ENCODE measurements at regions not wholly inside any gene's neighbourhood (a gene's known extent, or its start where the extent isn't known, plus 50 kb on each side); places are given as distances from the start of the nearest gene placed in this dataset.
A peak's percentile ranks its signal among the peaks of the same experiment; 100 is the strongest.

DNA sequence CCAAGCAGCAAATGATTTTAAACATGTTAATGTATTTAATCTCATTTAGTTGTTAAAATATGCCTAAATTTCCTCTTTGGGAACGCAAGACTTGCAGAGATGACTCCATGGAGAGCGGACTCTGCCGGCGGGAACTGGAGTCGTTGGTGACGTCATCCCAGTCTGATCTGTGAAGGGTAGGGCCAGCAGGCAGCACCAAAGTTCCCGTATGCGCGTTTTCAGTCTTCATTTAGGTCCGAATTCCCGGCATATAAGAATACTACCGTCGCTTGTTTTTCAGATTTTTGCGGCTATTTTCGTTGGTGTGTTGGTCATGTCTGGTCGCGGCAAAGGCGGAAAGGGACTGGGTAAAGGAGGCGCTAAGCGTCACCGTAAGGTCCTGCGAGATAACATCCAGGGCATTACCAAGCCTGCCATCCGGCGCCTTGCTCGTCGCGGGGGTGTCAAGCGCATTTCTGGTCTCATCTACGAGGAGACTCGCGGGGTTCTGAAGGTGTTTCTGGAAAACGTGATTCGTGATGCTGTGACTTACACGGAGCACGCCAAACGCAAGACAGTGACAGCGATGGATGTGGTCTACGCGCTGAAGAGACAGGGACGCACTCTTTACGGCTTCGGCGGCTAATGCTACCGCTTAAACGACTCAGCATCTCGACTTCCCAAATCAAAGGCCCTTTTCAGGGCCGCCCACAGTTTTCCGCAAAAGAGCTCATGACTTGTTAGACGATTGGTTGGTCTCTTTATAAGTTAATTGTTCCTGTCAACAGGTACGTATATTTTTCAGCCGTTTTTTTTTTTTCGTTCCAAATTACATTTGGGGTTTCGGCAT, 117.3 kb downstream of the HFE start:
- DNase-seq (ENCODE audit: low read depth, low spot score), result peak; percentile 100
- in situ Hi-C loops (cut with HindIII; ENCODE audit: low pct_unique_long_range_greater_than_20kb, low sequenced_read_pairs), result no loop called here

DNA sequence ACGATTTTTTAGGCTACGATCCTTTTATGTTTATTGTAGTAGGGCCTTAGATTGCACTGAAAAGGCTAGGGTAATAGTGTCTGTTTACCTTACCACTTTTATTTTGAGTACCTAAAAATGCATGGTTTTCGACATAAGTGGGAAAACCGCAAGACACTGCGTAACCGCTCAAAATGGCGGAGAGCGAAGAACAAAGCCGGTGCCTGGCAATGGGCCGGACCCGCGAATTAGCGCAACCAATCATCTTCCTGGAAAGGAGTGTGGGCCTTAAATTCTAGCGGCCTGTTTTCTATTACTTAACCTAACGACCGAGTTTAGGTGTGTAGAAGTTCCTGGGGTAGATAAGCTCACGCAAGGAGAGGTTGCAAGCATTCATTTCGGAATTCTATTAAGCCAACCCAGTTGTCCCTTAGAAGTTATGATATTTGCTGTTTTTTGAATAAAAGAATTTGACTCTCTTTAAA, 118.0 kb downstream of the HFE start:
- in situ Hi-C loops (cut with HindIII; ENCODE audit: low pct_unique_long_range_greater_than_20kb, low sequenced_read_pairs), result no loop called here
- DNase-seq (ENCODE audit: low read depth, low spot score), result peak; percentile 94

DNA sequence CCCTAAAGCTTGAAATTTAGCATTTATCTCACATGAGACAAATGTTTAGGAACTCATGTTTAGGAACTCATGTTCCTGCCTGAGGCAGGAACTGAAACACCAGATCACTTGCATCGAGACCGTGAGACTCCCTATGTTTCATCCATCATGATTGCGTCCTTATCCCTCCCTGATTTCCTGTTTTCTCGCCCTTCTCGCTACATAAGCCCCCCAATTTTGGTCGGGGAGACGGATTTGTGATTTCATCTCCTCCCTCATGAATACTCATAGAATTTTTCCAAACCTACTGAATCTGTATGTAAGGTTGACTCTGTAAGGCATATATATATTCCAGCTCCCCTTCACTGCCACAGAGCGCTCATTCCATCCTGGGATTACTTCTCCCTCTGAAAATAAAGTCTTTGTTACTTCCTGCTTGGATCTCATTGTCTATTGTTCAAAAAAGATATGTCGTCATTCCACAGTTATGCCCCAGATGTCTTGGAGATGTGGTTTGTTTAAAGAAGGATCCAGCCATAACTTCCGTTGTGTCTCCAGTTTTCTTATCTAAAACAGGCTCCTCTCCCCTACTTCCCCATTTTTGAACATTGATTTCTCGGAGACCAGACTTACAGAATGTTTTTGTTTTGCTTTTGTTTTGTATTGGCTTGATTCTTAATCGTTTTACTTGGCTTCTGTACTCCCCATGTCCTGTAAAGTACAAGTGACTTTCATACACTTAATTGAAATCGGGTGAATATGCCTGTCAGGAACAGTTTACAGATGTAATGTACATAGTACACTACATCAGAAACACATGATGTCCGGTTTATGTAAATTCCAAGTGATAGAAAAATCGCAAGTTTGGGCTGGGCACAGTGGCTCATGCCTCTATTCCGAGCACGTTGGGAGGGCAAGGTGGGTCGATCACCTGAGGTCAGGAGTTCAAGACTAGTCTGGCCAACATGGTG, 118.7 kb downstream of the HFE start:
- DNase-seq (ENCODE audit: low read depth, low spot score), result peak; percentile 94

DNA sequence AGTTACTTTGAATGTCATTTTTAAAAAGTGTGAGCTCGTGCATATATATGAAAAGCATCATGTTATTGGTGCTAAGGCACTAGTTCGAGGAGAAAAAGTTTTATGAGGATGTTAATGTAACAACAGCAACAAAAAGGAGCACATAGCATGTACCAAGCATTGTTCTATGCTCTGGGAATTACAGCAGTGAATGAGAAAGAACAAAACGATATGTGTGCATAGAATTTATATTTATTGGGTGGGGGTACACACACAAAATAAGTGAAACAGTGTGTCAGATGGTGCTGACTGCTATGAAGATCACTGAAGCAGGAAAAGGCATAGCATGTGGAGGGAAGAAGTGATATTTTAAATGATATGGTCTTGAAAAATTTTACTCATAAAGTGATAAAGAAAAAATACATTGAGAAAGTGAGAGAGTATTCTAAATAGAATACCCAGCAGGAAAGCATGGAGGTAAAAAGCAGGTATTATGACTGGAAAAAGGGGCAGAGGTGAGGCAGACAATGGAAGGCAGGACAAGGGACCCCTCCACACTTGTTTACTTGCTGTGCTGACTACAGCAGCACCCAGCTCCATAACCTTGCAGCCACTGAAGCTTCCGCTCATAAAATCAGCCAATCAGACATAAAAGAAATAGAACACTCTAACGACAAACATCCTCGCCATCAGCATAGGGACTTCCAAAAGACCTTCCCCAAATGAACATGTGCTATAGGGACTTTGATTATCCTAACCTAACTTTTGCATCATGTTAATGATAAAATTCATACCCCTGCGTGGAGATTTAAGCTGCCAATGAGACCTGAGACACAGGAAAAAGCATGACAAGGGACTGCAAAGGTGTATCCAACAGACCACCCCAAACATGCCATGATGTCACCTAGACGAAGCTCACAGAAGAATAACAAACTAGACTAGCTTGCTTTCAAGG, 119.9 kb downstream of the HFE start:
- no peak for DNase-seq (ENCODE audit: low read depth, low spot score)
- in situ Hi-C loops (cut with HindIII; ENCODE audit: low pct_unique_long_range_greater_than_20kb, low sequenced_read_pairs), result no loop called here

More for the DNA sequence above, 118.7 kb downstream of the HFE start:
- in situ Hi-C loops (cut with HindIII; ENCODE audit: low pct_unique_long_range_greater_than_20kb, low sequenced_read_pairs), result no loop called here

DNA sequence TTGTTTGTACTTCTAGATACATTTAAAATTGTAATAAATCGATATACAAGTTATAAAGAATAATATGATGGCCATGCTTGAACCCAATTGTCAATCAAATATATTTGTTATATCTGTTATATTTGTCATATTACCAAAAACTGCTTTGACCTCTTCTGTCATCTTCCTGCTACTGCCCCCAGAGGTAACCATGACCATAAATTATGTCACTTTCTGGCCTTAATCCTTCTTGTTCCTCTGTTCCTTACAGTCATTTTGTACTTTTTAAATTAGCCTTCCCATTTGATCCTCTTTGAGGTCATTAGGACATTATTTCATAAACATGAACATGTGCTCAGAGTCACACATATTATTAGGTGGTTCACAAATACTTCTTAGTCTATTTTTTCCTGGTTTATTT, 124.7 kb downstream of the HFE start:
- in situ Hi-C loops (cut with HindIII; ENCODE audit: low pct_unique_long_range_greater_than_20kb, low sequenced_read_pairs), result no loop called here

DNA sequence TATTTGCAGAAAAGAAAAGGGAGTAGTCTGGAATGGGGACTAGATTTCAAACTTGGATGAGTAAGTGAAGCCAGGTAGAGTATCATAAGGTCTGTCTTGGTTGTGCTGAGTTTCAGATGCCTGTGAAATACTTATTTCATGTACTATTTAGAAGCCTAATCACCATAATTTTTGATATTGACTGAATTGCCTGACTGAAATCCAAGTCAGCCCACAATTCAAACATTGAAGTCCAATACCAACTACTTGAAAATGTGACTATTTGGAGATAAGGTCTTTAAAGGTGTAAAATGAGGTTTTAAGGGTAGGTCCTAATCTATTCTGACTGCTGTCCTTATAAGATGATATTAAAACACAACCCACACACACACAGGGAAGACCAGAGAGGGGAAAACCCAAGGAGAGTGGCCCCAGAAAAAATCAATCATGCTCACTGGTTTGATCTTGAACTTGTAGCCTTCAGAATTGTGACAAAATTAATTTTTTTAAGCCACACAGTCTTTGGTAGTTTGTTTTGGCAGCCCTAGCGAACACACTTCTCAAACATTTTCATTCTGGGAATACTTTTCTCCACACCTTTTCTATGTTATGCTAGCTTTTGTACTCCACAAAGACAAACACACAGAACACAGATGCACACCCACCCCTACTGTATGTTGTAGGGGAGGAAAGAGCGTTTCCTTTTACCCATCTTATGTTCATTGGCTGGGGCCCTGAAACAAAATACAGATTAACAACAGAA, 126.3 kb downstream of the HFE start:
- DNase-seq (ENCODE audit: low read depth, low spot score), result no peak
- in situ Hi-C loops (cut with HindIII; ENCODE audit: low pct_unique_long_range_greater_than_20kb, low sequenced_read_pairs), result no loop called here

More for the DNA sequence above, 124.7 kb downstream of the HFE start:
- no peak for DNase-seq (ENCODE audit: low read depth, low spot score)

DNA sequence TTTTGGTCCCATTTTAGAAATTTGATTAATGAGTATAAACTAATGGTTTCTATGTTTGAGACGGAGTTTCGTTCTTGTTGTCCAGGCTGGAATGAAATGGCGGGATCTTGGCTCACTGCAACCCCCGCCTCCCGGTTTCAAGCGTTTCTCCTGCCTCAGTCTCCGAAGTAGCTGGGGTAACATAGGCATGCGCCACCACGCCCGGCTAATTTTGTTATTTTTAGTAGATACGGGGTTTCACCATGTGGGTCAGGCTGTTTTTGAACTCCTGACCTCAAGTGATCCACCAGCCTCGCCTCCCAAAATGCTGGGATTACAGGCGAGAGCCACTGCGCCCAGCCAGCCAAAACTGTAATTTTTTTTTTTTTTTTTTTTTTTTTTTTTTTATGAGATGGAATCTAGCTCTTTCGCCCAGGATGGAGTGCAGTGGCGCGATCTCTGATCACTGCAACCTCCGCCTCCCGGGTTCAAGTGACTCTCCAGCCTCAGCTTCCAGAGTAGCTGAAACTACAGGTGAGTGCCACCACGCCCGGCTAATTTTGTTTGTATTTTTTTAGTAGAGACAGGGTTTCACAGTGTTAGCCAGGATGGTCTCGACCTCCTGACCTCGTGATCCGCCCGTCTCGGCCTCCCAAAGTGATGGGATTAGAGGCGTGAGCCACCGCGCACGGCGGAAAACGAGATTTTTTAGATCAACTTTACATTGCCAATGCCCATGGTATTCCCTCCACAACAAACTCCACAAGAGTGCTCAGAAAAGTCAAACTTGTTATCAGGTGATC, 127.8 kb downstream of the HFE start:
- DNase-seq (ENCODE audit: low read depth, low spot score), result no peak
- in situ Hi-C loops (cut with HindIII; ENCODE audit: low pct_unique_long_range_greater_than_20kb, low sequenced_read_pairs), result no loop called here

DNA sequence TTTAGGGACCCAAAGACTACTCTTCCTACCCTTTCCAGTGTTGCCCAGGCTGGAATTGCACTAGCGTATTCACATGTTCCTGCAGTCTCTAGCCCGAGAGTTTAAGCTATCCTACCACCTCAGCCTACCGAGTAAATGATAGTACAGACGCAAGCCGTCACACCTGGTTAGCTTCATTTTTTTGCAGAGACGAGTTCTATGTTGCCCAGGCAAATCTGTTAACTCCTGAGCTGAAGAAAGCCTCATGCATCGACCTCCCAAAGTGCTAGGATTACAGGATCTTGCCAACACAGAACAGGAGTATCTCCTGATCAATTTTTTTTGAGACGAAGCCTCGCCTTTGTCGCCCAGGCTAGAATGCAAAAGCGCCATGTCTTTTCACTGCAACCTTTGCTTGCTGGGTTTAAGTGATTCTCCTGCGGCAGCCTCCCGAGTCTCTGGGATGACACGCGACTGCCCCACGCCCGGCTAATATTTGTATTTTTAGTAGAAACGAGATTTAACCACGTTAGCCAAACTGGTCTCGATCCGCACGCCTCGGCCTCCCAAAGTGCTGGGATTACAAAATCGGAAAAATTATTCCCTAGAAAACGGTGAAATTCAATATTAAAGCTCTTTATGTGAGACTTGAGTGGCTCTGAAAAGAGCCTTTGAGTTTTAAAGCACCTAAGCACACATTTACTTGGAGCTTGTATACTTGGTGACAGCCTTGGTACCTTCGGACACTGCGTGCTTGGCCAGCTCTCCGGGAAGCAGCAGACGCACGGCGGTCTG, 128.5 kb downstream of the HFE start:
- in situ Hi-C loops (cut with HindIII; ENCODE audit: low pct_unique_long_range_greater_than_20kb, low sequenced_read_pairs), result no loop called here
- DNase-seq (ENCODE audit: low read depth, low spot score), result no peak

DNA sequence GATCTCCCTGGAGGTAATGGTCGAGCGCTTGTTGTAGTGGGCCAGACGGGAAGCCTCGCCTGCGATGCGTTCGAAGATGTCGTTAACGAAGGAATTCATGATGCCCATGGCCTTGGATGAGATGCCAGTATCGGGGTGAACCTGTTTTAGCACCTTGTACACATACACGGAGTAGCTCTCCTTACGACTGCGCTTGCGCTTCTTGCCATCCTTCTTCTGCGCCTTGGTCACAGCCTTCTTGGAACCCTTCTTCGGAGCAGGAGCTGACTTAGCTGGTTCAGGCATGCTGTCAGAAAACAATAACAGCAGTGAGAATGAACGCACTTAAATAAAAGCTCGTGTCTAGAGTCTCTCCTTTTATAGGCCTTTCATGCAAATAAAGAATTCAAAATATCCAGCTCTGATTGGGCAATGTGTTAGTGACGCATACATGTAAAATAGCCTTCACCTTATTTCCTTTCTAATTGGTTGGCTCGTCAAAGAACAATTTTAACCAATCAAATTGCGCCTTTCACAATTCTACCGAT, 129.2 kb downstream of the HFE start:
- in situ Hi-C loops (cut with HindIII; ENCODE audit: low pct_unique_long_range_greater_than_20kb, low sequenced_read_pairs), result no loop called here
- peak; percentile 84 for DNase-seq (ENCODE audit: low read depth, low spot score)

DNA sequence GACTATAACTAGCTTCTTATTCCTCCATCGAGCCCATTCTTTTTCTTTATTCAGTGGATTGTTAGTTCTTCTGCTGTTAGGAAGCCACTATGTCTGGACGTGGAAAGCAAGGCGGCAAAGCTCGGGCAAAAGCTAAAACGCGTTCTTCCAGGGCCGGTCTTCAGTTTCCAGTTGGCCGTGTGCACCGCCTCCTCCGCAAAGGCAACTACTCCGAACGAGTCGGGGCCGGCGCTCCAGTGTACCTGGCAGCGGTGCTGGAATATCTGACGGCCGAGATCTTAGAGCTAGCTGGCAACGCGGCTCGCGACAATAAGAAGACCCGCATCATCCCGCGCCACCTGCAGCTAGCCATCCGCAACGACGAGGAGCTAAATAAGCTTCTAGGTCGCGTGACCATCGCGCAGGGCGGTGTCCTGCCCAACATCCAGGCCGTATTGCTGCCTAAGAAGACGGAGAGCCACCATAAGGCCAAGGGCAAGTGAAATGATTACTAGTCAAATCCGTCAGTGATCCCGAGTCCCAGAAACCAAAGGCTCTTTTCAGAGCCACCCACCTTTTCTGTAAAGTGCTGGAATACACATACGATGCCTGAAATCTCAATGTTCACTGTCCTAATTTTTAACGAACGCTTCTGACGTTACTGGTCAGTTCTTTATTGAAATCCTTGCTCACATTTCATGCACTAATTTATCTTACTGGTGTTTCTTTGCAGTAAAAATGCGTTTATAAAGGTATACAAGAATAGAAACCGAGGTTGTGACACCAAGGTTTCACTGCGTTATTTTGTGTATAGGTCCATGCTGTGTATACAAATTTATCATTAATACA, 129.9 kb downstream of the HFE start:
- peak; percentile 69 for DNase-seq (ENCODE audit: low read depth, low spot score)
- in situ Hi-C loops (cut with HindIII; ENCODE audit: low pct_unique_long_range_greater_than_20kb, low sequenced_read_pairs), result no loop called here

DNA sequence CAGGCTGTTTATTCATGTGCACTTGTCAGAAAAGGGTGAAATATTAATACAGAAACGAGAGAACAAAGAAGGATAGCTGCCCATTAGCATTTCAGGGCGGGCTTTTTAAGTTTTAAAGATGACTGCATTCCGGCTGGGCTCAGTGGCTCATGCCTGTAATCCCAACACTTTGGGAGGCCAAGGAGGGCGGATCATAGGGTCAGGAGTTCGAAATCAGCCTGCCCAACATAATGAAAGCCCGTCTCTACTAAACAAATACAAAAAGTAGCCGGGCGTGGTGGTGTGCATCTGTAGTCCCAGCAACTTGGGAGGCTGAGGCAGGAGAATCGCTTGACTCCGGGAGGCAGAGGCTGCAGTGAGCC, 130.5 kb downstream of the HFE start:
- in situ Hi-C loops (cut with HindIII; ENCODE audit: low pct_unique_long_range_greater_than_20kb, low sequenced_read_pairs), result no loop called here
- DNase-seq (ENCODE audit: low read depth, low spot score), result no peak

DNA sequence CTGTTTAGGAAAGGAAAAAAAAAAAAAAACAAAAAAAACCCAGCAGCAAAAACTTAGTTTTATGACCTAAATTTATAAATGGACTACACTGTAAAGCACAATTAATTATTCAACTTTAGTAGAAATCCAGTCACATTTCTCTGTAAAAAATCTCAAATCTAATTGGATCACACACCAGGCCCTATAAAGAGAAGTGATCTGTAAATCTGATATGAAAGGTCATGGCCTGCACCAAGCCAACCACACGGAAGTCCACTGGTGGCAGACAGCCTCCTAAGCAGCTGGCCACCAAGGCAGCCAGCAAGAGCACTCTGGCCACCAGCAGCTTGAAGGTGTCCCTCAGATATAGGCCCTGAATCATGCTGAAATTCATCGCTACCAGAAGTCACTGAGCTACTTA, 131.6 kb downstream of the HFE start:
- DNase-seq (ENCODE audit: low read depth, low spot score), result no peak
- in situ Hi-C loops (cut with HindIII; ENCODE audit: low pct_unique_long_range_greater_than_20kb, low sequenced_read_pairs), result no loop called here

DNA sequence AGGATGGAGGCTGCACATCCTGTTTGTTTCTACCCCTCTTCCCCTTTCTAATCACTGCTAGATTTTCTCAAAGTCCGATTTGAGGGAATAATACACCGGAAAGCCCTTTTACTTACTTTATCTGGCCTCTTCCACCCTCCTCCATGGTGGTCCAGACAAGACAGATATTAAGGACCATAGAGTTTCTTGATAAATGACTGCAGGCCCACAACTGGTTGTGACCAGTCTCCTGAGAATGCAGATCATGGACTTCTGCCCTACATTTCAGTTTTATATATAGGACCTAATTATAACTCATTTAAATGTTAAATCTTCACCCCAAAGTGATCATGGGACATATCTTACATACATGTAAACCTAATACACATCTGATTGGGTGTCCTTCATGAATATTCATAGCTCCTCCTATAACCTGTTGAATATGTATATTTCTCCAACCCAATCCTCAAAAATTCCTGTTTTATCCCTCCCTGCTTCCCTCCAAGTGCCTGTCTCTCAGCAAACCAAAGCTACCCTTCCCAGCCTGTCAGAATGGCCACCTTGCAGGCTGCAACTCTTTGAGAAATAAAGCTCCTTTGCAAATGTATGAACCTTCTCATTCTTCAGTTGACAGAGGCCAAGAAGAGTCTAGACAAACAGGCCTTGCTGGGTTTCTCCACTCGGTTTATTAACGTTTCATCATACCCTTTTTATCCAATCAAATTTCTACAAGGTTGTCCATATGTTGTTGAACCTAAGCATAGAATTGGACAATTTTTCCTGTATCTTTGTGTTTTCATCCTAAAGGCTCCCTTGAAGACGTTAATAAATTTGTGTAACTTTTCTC, 133.1 kb downstream of the HFE start:
- DNase-seq (ENCODE audit: low read depth, low spot score), result no peak
- in situ Hi-C loops (cut with HindIII; ENCODE audit: low pct_unique_long_range_greater_than_20kb, low sequenced_read_pairs), result no loop called here

DNA sequence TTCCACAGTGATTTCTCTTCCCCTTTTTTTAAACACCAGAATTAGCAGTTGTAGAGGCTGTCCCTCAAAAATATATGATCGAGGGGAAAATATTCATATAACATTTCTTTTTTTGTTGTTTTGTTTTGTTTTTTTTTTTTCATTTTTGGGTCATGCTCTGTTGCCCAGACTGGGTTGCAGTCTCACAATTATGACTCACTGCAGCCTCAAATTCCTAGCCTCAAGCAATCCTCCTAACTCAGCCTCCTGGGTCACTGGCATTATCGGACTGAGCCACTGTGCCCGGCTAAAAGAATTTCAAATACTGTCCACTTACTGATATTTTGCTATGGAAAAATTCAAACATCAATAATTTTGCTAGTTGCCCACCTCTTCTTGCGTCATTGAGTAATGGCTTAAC, 134.0 kb downstream of the HFE start:
- DNase-seq (ENCODE audit: low read depth, low spot score), result no peak
- in situ Hi-C loops (cut with HindIII; ENCODE audit: low pct_unique_long_range_greater_than_20kb, low sequenced_read_pairs), result no loop called here

All from SK-MEL-5 (cell line).